ENCODE measurements at regions not wholly inside any gene's neighbourhood (a gene's known extent, or its start where the extent isn't known, plus 50 kb on each side); places are given as distances from the start of the nearest gene placed in this dataset.

- ATAC-seq: no peak
- TF ChIP-seq PPARA (CRISPR knock-in tag; IDR thresholded peaks at IDR 0.05; ENCODE audit: borderline replicate concordance) (no peak), OSR1 (CRISPR knock-in tag; IDR thresholded peaks at IDR 0.05) (no peak), ARNTL (CRISPR knock-in tag; IDR thresholded peaks at IDR 0.05; ENCODE audit: borderline replicate concordance, low read depth) (no peak), ZNF565 (CRISPR knock-in tag; conservative IDR thresholded peaks at IDR 0.05; ENCODE audit: low read depth) (no peak), ZC3H10 (CRISPR knock-in tag; IDR thresholded peaks at IDR 0.05) (no peak), SNAI2 (CRISPR knock-in tag; IDR thresholded peaks at IDR 0.05) (no peak), CSDC2 (CRISPR knock-in tag; IDR thresholded peaks at IDR 0.05) (no peak), ZFP30 (CRISPR knock-in tag; IDR thresholded peaks at IDR 0.05) (no peak), POU6F1 (CRISPR knock-in tag; IDR thresholded peaks at IDR 0.05; ENCODE audit: borderline replicate concordance, low read depth) (no peak)
- TF ChIP-seq, protein P1, sequence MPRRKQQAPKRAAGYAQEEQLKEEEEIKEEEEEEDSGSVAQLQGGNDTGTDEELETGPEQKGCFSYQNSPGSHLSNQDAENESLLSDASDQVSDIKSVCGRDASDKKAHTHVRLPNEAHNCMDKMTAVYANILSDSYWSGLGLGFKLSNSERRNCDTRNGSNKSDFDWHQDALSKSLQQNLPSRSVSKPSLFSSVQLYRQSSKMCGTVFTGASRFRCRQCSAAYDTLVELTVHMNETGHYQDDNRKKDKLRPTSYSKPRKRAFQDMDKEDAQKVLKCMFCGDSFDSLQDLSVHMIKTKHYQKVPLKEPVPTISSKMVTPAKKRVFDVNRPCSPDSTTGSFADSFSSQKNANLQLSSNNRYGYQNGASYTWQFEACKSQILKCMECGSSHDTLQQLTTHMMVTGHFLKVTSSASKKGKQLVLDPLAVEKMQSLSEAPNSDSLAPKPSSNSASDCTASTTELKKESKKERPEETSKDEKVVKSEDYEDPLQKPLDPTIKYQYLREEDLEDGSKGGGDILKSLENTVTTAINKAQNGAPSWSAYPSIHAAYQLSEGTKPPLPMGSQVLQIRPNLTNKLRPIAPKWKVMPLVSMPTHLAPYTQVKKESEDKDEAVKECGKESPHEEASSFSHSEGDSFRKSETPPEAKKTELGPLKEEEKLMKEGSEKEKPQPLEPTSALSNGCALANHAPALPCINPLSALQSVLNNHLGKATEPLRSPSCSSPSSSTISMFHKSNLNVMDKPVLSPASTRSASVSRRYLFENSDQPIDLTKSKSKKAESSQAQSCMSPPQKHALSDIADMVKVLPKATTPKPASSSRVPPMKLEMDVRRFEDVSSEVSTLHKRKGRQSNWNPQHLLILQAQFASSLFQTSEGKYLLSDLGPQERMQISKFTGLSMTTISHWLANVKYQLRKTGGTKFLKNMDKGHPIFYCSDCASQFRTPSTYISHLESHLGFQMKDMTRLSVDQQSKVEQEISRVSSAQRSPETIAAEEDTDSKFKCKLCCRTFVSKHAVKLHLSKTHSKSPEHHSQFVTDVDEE (CRISPR knock-in tag; IDR thresholded peaks at IDR 0.05): no peak
These were observed 117.4 kb upstream of the EDNRA start for GRCh38 chr4:147363514-147363913.

GRCh38 chr4:147365396-147365795, 115.5 kb upstream of the EDNRA start:
- ATAC-seq: no peak
- TF ChIP-seq, protein P2, sequence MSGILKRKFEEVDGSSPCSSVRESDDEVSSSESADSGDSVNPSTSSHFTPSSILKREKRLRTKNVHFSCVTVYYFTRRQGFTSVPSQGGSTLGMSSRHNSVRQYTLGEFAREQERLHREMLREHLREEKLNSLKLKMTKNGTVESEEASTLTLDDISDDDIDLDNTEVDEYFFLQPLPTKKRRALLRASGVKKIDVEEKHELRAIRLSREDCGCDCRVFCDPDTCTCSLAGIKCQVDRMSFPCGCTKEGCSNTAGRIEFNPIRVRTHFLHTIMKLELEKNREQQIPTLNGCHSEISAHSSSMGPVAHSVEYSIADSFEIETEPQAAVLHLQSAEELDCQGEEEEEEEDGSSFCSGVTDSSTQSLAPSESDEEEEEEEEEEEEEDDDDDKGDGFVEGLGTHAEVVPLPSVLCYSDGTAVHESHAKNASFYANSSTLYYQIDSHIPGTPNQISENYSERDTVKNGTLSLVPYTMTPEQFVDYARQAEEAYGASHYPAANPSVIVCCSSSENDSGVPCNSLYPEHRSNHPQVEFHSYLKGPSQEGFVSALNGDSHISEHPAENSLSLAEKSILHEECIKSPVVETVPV (CRISPR knock-in tag; IDR thresholded peaks at IDR 0.05): no peak
- TF ChIP-seq ZNF565 (CRISPR knock-in tag; conservative IDR thresholded peaks at IDR 0.05; ENCODE audit: low read depth): no peak
- TF ChIP-seq TCF4 (CRISPR knock-in tag; IDR thresholded peaks at IDR 0.05; ENCODE audit: borderline replicate concordance): no peak
- TF ChIP-seq ARNTL (CRISPR knock-in tag; IDR thresholded peaks at IDR 0.05; ENCODE audit: borderline replicate concordance, low read depth): no peak
- no peak for TF ChIP-seq RARB (CRISPR knock-in tag; IDR thresholded peaks at IDR 0.05)
- no peak for TF ChIP-seq ESRRG (CRISPR knock-in tag; IDR thresholded peaks at IDR 0.05)
- TF ChIP-seq ZNF8 (CRISPR knock-in tag; IDR thresholded peaks at IDR 0.05): no peak
- no peak for TF ChIP-seq ZFP30 (CRISPR knock-in tag; IDR thresholded peaks at IDR 0.05)
- TF ChIP-seq TOX (CRISPR knock-in tag; IDR thresholded peaks at IDR 0.05; ENCODE audit: borderline replicate concordance): no peak
- no peak for TF ChIP-seq PATZ1 (CRISPR knock-in tag; IDR thresholded peaks at IDR 0.05; ENCODE audit: borderline replicate concordance)
- no peak for TF ChIP-seq GLIS3 (CRISPR knock-in tag; IDR thresholded peaks at IDR 0.05)
- no peak for TF ChIP-seq ZC3H10 (CRISPR knock-in tag; IDR thresholded peaks at IDR 0.05)
- TF ChIP-seq, protein P3, sequence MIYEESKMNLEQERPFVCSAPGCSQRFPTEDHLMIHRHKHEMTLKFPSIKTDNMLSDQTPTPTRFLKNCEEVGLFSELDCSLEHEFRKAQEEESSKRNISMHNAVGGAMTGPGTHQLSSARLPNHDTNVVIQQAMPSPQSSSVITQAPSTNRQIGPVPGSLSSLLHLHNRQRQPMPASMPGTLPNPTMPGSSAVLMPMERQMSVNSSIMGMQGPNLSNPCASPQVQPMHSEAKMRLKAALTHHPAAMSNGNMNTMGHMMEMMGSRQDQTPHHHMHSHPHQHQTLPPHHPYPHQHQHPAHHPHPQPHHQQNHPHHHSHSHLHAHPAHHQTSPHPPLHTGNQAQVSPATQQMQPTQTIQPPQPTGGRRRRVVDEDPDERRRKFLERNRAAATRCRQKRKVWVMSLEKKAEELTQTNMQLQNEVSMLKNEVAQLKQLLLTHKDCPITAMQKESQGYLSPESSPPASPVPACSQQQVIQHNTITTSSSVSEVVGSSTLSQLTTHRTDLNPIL (CRISPR knock-in tag; IDR thresholded peaks at IDR 0.05; ENCODE audit: low read depth): no peak
- no peak for TF ChIP-seq SNAI2 (CRISPR knock-in tag; IDR thresholded peaks at IDR 0.05)
- no peak for TF ChIP-seq CSDC2 (CRISPR knock-in tag; IDR thresholded peaks at IDR 0.05)
- no peak for TF ChIP-seq ISL1 (CRISPR knock-in tag; IDR thresholded peaks at IDR 0.05)

GRCh38 chr4:147366164-147366563, 114.7 kb upstream of the EDNRA start:
- no peak for TF ChIP-seq ARNTL (CRISPR knock-in tag; IDR thresholded peaks at IDR 0.05; ENCODE audit: borderline replicate concordance, low read depth)
- TF ChIP-seq OSR1 (CRISPR knock-in tag; IDR thresholded peaks at IDR 0.05): no peak
- TF ChIP-seq, protein P3 (CRISPR knock-in tag; IDR thresholded peaks at IDR 0.05; ENCODE audit: low read depth): no peak
- TF ChIP-seq ZNF8 (CRISPR knock-in tag; IDR thresholded peaks at IDR 0.05): no peak
- no peak for ATAC-seq
